B cell (primary cell): ENCODE measurements at regions not wholly inside any gene's neighbourhood (a gene's known extent, or its start where the extent isn't known, plus 50 kb on each side); places are given as distances from the start of the nearest gene placed in this dataset.

Source experiments
- CTCF ChIP-seq: fragments of 200-600 bp; IDR thresholded peaks from one replicate; pipeline ENCODE4 v1.8.0; 2022; ENCODE audit warnings: antibody characterized with exemption, mild to moderate bottlenecking
- EZH2 ChIP-seq: IDR thresholded peaks from 2 replicates; pipeline ENCODE4 v1.6.1; 2012; ENCODE audit warnings: borderline replicate concordance, low read depth, mild to moderate bottlenecking, moderate library complexity, low read length; ENCODE audit not compliant: insufficient read depth, poor library complexity, severe bottlenecking

- no peak for TF ChIP-seq CTCF
- no peak for TF ChIP-seq EZH2
These were observed 175.8 kb upstream of the PRKCQ start for GRCh38 chr10:6755781-6756460.
